NCI-H2227 (cell line): ENCODE measurements at regions not wholly inside any gene's neighbourhood (a gene's known extent, or its start where the extent isn't known, plus 50 kb on each side); places are given as distances from the start of the nearest gene placed in this dataset.

ENCODE experiments used
- DNase-seq: peaks from one replicate; lab custom pipeline; 2025; ENCODE audit not compliant: unreplicated experiment; lab: John Stamatoyannopoulos, UW

DNA sequence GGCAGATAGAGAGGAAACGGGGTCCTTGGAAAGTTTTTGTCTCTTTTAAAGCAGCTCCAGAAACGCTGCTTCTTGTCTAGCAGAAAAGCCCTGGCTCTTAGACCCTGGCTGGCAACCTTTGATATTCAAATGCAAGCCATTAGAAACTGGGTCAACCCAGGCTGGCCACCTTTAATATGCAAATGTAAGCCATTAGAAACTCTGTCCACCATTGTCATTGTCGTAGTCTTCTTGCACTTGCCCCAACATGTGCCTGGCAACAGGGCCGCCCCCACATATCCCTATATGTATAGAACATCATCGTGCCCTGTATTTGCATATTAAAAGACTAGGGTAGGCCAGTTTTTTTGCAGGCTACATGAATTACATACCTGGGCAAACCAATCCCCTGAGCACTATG lies 621.3 kb upstream of the DPP6 start:
- DNase-seq, result no peak

DNA sequence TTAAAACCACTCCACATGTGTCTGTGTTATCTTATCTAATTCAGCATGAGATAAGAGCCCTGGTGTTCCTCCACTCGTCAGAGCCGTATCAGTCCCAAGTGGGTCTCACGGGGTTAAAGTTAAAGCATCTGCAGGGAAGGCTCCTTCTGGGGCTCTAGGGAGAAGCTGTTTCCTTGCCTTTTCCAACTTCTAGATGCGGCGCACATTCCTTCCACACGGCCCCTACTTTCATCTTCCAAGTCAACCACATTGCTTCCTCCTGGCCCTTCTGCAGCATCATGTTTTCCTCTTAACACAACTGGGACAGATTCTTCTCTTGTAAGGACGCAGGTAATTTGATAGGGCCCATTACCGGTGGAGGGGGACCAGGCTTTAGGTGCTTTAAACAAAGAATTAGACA lies 620.1 kb upstream of the DPP6 start:
- no peak for DNase-seq

DNA sequence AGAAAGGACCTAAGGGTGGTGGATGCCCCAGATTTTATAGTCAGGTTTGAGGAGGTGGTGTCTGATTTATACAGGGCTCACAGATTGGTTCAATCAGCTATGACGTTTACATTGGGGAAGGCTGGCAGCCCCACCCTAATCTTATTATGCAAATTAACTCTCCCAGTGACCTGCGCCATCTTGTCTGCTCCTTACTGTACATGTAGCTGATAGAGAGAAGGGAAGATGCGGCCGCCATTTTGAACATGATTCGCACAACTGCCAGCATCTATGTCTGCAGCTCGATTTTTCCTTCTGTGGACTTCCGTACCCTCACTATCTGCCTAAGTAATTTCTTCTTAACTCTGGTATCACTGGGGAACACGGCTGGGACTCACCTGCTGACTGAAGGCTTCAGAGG lies 619.0 kb upstream of the DPP6 start:
- no peak for DNase-seq

DNA sequence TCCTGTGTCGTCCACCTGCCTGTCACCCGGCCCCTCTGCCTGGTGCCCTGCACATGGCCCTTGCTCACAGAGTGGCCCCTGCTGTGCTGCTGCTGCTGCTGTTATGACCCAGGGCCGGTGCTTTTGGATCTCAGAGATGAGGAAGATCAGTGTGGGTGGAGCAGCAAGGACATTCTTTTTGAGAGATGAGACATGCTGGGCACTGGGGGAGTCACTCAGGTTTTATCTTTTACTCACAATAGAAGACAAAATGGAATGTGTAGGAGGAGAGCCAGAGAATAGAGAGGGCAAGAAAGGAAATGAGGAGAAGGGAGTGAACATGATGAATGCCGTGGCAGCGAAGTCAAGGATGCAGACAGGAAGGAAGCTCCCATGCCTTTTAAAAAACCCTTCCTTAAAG lies 611.5 kb upstream of the DPP6 start:
- DNase-seq, result no peak

DNA sequence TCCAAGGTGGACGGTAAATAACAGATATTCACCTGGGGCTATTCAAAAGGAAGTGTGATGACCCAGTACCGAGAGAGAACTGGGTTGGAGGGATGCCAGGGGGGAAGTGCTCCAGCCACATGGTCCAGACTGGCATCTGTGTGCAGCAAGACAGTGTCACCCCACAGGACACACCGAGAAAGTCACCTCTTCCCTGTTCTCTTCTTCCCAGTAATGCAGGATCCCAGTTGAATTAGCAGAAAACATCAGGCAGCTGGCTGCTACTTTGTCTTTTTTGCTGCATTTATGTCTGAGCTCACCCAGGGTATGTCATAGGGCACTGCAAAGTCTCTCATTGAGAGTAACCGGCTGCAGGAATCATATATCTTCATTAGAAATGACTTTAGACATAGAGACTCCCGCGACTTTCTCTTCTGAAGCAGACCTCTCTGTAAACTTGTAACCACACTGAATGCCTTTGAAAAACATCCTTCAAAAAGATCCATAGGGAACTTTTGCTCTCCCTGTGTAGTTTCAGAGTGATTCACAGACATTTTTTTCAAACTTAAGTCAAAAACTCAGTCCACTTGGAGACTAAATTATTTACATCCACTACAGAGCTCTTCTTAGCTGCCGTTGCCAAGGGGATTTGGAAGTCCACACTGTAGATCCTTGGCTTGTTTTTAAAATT lies 609.0 kb upstream of the DPP6 start:
- DNase-seq, result no peak

DNA sequence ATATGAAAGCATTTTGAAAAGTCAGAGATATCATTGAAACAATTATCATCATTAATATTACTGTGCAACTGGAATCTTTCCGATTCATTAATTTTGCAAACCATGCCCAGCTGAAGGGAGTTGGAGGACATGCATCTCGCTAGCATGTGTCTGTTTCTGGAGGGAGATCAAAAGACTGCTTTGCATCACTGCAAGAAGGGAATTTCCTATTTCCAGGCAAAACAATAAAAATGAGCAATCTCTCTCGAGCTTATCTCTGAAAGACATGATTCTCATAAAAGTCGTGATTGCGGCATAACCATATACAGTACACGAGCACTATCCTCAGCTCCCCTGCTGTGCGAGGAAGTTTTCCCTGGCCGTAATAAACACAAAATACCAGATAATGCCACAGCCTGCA lies 607.6 kb upstream of the DPP6 start:
- no peak for DNase-seq

DNA sequence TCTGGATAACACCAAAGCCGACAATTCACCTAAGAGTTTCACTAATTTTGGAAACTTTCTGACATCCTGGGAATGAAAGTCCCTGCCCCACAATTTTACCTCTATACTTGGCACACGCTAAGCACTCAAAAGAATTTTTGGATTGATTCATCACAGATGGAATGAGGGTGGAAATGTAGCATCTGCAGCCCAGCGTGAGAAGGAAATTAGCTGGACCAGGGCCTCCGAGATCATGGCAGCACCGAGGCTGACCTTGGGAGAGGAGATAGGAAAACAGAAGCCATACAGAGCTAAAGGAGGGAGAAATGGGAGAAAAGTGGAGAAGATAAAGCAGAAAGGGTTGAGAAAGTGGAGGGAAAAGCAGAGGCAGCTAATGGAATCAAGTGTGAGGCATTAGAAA lies 606.6 kb upstream of the DPP6 start:
- no peak for DNase-seq

DNA sequence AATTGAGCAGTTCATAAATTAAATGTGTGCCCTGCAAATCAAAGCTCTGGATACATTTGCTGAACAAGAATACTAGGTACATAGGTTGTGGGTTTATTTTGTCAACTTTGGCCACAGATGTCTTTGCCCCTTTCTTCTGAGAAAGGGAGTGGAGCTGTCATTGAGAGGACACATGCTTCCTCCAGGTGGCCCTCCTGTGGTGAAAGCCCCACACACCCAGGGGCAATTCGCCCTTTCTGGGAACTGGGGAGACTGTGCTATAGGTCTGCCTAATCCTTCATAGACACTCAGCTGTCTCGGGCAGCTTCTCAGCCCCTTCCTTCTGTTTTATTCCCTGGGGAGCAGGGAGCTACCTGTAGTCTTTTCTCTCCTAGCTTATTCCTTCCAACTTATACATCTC lies 605.7 kb upstream of the DPP6 start:
- no peak for DNase-seq

DNA sequence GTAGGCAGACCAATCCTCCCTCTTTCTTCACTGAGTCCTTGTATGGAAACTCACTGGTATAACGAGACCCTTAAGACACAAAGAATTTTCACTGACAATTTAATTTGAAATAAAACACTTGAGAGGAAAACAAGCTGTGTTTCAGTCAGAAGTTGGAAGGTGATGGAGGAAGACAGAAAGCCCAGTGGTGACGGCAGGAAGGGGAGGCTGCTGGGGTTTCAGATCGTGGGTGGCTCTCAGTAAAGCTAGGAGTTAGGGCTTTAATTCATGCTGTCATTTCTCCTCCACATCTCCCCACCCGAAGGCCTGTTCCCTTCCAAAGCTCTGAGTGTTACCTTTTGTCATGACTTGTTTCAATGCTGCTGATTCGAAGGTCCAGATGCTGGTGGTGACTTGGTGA lies 605.2 kb upstream of the DPP6 start:
- no peak for DNase-seq

DNA sequence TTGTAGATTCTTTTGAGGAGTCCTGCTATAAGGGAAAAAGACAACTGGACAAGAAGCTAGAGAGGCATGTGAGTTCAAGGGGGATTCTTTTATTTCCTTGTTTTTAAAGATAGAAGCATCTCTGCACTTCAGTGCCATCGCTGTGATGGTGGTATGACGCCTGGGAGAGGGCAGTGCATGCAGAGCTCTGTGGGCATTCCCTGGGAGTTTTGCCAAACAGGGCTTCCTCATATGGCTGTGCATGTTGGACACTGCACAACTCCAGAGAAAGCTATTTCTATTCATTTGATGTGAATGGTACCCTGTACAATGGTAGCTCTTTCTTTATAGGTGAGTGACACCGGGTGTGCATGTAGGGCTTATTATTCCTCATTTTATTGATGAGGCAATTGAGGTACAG lies 599.5 kb upstream of the DPP6 start:
- DNase-seq, result no peak

DNA sequence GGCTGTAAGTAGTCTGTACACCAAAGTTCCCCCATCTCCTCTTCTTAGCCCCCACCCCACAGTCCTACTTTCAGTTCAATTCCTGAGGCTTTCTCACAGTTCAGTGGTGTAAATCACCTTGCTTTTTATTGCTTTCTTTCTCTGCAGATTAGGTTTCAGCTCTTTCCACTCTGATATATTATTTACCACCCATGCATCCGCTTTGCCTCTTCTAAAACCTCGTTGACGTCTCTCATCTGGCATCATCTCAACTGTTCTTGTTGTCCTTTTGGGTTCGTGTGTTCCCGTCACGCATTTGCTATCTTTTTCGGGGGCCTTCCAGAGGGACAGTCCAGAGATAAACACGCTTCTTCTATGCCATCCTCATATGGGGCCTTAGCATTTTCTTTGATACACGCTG lies 597.9 kb upstream of the DPP6 start:
- no peak for DNase-seq

DNA sequence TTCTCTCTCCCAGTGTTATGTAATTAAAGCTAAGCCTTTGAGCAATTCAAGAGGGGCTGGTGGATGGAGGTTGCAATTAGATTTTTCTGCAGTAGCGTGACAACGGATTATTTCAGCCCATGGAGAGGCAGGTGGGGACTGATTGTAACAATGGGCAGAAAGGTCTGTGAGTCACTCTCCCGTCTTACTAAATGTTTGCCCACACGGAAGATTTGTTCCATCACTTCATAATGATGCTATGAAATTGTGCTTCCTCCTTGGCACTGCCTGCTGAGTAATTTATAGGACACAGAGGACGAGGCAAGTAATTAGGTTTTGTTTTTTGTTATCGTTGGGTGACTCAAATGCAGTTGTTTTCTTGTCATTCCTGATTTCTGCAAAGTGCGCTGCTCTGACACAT lies 594.5 kb upstream of the DPP6 start:
- DNase-seq, result no peak

DNA sequence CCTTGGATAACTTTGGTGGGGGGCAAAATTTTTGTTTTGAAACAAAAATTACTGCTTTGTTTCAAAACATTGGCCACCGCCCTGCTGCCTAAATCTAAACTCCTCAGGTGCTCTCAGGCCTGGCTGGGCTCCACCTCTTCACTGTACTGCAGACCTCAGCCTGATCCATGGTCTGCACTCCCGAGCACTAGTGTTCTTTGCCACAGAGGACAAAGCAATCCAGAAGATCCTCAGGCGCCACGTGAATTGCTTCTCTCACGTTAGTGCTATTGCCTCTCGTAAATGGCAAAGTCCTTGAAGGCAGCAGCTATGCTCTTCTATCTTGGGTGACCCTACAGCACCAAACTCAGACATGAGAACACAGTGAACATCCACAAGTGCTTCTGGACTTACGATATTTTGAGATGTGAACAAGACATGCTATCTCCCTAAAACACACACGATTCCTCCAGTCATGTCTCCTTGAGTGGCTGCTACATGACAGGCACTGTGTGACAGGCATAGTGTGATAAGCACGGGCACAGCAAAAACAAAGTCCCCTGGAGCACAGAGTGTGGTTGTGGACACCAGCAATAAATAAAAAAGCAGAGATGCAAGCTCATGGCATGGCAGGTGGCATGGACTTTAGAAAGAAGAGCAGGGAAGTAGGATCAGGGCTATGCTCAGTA lies 582.1 kb upstream of the DPP6 start:
- no peak for DNase-seq

DNA sequence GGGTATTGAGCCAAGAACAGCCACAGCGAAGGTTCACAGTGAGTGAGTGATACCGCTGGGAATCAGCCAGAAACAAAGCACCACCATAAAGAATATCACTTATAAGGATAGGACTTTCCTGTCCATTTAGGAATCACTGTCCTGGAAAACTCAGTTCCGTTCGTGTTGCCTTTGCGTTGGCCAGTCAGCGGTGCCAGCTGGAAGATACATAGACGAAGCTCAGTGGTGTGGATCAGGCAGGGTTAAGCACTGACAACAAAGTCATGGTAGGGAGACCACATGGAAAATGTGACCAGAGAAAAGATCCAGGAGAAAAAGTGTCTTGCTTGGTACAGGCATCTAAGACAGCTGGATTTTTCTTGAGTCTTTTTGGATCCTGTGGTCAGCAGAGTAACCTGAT lies 579.7 kb upstream of the DPP6 start:
- DNase-seq, result no peak

DNA sequence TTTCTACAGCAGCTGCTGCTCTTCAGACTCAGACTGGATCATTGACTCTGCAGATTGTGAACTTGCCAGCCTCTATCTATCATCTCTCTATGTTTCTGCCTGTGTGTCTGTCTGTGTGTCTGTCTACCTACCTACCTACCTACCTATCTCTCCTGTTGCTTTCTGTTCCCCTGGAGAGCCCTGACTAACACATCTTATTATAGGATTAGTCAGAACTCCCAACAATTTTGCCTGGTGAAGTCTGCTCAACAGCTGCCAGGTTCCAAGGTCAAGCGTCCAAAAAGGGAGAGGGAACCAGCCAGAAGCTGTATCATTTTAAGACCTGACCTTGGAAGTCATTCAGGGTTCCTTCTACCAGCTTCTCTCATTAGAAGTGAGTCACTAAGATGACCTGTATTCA lies 579.0 kb upstream of the DPP6 start:
- DNase-seq, result no peak

DNA sequence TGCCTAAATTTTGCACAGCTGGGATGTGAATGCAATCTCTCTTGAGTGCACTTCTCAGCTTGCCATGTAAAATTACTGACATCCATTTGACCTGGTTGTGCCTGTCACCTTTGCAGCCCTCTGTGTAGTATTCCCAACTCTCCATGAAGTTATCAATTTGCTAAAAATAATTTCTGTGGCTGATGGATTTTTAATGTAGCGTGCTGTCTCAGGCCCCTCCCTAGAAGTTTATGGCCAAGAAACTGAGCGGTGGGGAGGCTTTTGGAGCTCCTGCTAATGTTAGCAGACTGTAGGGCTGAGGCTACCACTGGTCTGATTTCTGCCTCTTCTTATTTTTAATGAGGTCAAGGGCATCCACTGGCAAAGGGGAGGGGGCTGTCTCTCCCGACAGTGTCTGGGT lies 577.0 kb upstream of the DPP6 start:
- DNase-seq, result no peak

DNA sequence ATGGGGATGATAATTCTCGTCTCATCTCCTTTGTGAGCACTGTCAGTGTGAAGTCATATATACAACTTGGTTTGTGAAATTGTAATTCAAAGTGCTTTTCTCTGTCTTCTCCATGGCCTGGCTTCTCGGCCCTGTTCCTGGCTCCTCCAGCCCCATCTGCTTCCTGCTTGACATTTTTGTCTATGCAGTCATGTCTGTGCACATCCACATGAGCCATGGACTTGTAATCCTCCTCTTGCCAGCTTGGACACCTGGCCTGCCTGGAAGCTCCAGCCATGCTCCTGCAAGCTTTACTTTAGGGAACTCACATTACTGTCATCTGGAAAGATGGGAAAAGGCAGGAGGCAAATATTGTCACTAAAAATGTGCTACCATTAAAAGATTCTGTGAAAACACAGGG lies 576.0 kb upstream of the DPP6 start:
- no peak for DNase-seq

DNA sequence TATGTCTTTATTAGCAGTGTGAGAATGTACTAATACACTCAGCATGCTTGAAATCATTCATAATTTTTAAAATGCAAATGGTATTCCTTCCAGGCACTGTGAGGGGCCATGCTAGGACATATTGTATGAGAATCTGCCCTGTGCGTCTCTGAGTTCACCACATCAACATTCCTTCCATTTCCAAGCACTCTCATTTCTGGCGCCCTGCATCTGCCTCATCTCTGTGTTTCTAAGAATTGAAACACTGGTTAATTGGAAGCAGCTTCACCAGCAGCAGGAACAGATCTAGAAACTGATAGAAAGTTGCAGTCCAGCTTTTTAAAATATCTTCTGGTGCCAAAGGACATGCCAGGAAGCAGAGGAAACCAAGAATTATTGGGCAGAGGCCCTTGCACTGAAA lies 555.9 kb upstream of the DPP6 start:
- no peak for DNase-seq

DNA sequence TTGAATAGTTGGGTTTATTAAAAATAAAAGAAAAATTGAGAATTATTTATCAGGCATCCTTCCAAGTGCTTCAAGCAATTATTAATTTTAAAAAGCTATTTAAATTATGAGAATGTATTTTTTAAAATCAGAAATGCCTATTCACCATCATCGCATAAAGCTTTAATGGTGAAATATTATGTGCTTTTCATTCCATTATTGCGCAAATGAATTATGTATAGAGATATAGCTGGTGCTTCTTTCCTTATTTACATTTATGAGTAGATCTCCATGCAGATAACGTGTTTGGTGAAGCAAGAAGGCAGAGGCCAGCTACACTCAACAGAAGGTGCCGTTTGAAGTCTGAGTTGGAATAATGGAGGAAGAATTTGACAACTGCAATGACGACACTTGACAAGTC lies 549.1 kb upstream of the DPP6 start:
- no peak for DNase-seq

DNA sequence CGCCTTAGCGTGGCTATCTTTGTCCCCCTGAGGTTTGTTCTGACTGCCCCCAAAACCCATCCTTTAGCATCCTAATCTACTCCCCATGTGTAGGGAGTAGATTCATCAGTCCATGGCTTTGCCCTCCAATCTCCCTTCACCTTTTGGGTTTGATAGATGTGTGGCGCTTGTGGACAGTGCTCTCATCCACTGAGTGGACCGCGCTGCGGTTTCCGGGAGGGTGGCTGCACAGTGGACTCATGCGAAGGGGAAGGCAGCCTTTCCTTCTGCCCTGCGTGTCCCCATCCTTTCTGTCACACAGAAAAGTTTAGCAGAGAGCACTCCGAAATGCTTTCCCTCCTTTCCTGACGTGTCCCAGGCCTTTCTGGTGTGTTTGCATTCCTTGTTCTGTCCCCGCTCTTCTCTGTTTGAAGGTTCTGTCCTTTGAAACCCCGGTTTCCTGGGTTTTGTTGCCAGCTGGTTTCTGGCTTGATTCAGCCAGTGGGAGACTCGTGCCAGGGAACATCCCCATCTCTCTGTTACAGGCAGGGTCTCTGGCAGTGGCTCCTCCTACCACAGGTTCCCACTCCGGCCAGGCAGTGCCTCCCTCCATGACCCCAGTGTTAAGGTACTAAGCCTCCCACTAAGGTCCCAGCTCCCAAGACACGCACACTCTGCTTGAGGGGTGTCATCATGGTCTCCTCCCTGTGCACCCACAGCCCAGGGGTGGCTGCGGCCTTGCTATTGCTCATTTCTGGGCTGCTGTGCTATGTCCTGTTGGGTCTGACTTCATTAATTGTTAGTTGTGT lies 547.7 kb upstream of the DPP6 start:
- no peak for DNase-seq

DNA sequence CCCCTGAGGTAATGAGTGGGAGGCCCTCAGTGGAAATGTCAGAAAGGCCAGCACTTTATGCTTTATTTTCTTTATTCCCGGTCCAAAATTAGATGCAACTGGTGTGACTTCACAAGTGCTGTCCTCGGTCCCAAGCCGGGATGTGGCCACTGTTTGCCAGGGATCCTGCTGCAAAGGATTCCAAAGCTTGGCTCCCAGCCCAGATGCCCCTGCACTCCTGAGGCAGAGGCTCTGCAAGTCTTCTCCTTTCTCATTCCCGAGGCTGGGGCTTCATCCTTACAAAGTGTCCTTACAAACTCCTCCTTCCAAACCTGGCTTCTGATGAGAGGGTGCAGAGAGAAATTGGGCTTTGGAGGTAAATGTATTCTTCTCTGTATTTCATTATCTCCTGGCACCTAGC lies 544.3 kb upstream of the DPP6 start:
- DNase-seq, result no peak

DNA sequence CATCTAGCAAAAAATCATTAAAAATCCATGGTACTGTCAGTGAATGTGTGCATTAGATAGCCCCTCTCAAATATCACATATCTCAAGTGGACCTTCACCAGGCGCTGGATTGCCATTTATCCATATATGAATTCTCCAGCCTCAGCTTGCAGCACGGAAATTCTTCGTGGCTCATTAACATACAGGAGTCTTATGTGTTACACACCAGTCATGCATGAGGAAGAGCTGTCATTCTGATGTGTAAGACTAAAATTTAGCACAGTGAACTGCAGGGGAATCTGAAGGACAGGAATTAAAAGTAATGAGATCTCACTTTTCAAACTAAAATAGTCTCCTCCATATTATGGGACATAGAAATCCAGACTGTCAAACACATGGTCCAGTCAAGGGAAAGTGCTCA lies 542.4 kb upstream of the DPP6 start:
- no peak for DNase-seq

DNA sequence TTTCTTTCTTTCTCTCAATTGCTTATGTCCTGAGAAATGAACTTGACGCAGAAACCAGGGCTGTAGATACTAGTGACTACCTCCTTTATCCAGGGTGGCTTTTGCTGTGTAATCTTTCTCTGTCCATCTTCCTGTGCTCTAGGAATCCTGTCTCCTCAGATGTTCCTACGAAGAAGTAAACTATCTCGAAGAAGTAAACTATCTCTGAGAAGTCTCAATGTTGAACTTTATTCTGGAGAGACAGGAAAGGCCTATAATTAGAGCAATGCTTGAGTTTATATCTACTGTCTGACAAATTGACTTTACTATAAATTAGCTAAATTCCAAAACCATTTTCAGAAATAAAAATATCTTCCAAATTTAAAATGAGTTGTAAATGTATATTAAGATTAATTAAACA lies 541.5 kb upstream of the DPP6 start:
- DNase-seq, result no peak
